Endothelial cell of hepatic sinusoid (primary cell): ENCODE measurements at regions not wholly inside any gene's neighbourhood (a gene's known extent, or its start where the extent isn't known, plus 50 kb on each side); places are given as distances from the start of the nearest gene placed in this dataset.
"Not testable (repeated sequence)": the region's sequence is repeated elsewhere in the genome, so short reads cannot be mapped to it uniquely, and the experiment has no call there.

Source experiments
- in situ Hi-C: cut with HindIII; loops from 2 replicates; pipeline ENCODE4 v1.10.0; 2017; ENCODE audit warnings: low sequenced_read_pairs

DNA sequence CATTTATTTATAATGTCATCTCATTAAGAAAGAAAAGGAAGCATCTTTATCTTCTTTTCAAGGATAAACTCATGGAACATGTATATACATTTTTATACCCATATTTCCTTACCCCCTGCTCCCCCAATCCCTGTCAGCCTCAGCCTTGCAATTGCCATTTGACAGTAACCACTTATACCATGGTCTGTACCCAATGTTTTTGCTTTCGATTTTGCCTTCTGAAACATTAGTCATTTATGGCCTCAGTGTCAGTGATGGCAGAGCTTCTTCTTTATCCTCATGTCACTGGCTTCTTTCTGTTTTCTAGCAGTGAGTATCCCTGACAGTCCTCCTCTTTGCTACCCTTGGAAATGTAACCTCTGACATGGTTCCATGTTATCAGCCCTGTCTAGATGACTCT is 228.4 kb downstream of the SPRY1 start:
- in situ Hi-C loops: no loop called here

DNA sequence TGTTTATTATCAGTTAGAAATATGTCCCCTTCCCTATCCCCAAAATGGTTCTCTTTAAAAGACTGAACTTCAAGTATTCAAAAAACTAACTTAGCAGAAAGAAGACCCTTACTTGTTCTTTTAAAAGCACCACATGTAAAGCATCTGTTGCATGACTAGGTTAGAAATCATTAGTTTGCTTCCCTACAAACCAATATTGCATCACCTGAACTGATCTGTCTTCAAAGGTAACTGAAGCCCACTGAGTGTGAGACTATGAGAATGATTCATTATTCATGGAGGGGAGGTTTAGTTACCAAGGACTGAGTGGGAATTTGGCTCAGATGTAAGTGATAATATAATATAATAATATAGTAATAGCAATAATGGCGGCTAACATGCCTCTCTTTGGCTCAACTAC is 231.7 kb downstream of the SPRY1 start:
- in situ Hi-C loops: no loop called here

DNA sequence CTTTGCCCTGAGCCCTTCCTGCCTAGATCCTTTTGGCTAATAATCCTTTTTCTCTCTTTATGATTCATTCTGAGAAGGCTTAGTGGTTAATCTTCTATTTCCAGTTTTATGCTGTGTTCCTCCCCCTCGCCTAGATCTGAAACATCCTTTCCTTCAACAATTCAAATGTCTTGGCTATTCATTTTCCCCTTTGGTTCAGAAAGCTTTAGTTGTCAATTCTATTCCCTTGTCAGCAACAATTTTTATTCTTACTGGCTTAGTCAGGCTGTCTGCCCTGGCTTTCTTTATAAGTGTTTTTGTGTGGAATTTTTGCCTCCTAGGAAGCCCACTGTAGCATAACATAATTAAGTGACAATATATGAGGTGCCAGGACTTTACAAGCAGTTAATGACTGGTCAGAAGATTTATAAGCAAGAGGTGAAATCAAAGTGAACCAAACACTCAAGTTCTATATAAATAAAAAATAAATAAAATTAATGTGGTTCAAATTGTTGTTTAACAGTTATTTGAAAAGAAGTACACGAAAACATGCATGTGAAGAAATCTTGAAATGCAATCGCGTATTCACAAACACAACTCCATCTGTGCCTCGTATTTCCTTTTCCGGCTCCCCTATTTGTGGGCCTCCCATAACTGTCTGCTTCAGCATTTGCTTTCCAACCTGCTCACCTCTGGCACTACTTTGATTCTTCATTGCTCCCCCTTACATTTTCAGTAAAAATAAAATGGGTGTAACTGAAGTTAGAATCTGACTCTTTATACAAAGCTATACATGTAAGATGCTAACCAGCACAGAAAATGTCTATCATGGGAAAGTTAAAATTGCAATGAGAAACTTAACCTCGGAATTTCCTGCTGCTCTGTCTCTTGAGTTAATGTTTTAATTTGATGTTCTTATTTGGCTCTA is 235.4 kb downstream of the SPRY1 start:
- in situ Hi-C loops: no loop called here

DNA sequence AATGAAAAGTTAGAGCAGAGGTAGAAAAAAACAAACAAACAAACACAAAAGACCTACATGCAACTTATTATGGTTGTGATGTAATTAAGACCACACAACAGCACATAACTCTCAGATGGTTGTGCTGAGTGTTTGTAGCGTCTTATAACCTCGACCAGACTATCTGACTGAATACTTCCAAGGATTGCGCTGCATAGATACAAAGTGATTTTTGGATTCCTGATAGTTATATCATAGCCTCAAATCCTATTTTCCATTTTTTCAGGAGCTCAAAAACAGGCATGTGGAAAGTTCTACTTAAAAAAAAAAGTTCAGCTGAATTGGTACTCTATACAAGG is 236.1 kb downstream of the SPRY1 start:
- in situ Hi-C loops: no loop called here

DNA sequence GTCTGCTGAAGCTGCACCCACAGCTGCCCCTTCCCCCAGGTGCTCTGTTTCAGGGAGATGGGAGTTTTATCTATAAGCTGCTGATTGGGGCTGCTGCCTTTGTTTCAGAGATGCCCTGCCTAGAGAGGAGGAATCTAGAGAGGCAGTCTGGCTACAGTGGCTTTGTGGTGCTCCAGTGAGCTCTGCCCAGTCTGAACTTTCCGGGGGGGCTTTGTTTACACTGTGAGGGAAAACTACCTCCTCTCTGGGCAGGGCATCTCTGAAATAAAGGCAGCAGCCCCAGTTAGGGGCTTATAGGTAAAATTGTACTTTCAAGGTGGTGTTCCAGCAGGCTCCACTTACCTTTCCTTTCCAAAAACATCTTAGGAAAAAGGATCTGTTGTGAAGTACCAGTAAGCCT is 242.2 kb downstream of the SPRY1 start:
- in situ Hi-C loops: no loop called here

DNA sequence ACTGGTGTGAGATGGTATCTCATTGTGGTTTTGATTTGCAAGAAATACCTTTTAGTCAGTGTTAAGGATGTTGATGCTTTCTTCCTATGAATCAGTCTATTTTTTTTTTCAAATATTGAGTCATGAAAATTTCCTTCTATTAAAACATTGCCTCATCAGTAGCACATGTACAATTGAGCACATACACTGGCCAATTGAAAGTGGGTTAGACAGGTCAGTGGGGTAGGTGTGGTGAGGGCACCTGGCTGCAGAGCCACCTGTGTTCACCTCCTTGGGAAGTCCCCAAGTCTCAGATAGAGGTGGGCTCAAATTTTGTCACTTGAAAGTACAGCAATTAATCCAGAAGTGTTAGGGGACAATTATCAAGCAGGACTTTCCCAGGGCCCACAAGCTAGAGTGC is 243.7 kb downstream of the SPRY1 start:
- in situ Hi-C loops: no loop called here

DNA sequence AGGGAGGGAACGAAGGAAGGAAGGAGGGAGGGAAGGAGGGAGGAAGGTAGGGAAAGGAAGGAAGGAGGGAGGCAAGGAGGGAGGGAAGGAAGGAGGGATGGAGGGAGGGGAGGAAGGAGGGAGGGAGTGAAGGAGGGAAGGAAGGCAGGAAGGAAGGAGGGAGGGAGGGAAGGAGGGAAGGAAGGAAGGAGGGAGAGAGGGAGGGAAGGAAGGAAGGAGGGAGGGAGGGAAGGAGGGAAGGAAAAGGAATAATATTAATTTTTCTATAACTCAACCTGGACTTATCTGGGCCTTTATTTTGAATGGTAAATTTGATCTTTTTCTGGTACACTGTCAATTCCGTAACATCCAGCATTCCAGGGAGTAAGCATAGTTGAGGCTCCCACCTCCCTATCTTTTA is 244.2 kb downstream of the SPRY1 start:
- in situ Hi-C loops: no loop called here

DNA sequence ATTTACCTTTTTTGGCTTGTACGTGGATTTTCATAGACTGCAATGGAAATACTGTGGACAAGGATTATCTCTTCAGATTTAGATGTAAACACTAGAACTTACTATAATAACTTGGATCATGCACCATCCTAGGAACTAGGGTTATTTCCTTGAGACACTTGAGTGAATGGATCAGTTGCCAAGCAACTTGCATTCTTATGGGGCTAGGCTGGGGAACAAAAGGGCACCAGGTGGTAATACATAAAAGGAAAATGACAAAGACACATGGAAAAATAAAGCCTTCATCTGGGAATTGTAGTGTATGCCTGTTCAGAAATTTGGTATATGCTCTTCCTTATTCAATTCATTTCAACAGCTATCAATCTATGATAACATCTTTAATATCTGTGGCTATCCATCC is 247.1 kb downstream of the SPRY1 start:
- in situ Hi-C loops: no loop called here

DNA sequence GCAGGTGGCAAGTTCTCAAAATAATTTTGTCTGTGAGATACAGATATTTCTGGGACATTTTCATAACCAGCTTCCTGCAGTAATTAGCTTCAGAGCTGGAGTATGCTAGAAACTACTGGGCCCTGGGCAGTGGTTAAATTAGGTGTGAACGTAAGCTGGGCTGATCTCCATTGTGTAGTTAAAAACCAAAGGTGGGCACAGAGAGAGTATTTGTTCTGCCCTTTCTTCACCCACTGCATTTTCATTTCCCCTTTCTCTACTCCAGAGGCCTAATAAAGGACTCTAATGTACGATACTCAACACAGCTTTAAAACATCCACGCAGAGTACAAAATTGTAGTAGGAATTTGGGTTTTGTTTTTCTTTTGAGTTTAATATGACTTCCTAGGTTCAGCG is 252.7 kb downstream of the SPRY1 start:
- in situ Hi-C loops: no loop called here

DNA sequence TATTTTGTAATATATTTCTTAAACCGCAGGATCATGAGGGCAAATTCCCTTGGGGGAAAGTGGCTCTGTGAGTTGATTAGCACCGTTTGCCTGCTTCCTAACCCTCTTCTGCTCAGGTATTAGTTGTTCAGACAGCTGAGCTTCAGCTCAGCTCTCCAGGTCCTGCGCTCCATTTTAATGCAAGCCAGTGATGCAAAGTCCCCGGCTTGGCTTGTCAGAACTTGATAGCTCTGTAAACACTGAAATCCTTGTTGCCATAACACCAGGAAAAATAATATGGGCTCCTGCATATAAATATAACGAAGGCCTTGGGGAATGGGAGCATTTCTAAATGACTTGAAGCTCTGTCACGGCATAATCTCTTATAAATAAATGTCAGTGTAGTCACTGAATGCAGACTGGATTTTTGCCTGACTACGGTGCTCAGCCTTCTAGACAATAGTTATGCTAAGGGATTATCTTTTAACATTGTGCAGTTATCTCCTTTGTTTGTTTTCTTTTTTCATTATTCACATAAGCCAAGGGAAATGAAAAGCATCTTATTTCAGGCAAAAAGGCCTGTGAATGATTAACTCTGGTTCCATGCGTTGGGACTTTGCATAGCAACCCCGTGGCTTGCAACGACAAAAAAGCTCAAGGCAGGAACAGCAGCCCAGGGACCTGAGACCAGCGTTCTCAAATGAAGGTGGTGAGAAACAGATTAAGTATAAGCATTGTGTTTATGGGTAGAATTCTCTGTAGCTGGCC is 253.2 kb downstream of the SPRY1 start:
- in situ Hi-C loops: no loop called here

DNA sequence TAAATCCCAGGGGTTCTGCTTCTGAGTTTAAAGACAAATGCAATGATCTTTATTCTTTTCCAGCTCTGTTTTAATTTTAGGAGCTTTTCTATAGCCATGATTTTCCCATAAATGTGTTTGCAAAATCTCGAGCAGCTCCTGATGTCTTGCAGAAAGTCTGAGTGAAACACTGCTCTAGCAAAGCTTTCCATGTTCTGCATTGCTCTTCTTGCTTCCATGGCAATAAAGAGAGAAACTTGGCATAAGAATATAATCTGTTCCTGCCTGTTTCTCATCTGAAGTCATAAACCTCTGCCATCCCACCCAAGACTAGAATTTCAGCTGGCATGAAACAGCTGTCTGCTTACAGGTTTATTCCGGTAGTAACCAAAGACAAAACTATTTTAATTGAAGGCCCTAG is 254.5 kb downstream of the SPRY1 start:
- in situ Hi-C loops: no loop called here

DNA sequence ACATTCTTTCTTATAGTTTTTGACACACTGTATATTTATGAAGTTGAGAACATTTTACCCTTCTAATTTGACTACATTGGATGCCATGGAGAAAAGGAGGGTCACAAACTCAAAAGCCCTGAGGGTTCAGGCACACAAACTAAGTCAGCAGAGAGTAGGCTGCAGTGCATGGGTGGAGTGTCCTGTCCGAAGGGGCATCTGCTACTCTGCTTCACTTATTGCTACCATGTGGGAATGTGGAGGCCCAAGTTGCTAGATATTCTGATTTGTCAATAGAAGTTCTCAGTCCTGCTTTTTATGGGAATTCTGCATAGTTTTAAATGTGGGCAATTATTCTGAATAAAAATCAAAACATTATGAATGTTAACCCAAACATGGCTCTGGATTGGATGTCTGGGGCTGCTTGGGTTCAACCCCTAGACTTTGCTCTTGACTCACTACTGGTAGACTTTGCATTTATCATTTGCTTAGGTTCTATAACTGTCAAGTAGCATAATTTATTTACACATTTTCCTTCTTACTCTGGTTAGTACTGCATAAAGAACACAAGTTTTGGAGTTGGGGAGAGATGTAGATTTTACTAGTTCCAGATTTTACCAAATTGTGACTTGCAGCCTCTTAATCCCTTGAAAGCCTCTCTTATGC is 255.1 kb downstream of the SPRY1 start:
- in situ Hi-C loops: no loop called here

DNA sequence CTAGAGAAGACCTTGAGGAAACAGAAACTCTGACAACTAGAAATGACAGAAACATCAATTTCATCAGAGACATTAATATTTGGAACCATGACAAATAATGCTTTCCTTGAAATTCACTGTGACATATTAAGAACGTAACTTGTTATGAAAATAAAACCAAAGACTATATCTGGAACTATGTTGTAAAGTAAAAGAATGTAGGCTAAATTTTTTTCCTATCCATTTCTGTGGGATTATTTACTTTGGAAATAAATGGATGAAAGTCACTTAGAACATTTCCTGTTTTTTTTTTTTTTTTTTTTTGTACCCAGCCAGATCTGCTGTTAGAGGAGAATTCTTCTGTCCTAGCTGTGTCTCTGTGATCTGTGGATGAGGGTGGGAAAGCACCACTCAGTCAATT is 255.9 kb downstream of the SPRY1 start:
- in situ Hi-C loops: no loop called here

DNA sequence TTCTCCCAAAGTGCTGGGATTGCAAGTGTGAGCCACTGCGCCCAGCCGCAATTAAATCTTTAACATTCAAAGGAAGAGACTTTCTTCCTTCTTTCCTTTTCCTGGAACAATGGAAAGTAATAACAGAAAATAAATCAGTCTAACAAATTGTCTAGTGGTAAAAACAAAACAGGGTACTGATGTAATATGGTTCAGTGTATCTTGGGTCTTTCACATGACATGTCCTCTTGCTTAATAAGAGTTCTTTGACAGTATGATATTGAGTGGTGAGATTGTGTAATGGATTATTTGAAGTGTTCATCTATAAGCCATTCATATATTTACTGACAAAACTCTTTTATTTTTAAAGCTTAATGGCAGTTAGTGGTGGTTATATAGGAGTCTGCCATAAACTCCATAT is 256.6 kb downstream of the SPRY1 start:
- in situ Hi-C loops: no loop called here

DNA sequence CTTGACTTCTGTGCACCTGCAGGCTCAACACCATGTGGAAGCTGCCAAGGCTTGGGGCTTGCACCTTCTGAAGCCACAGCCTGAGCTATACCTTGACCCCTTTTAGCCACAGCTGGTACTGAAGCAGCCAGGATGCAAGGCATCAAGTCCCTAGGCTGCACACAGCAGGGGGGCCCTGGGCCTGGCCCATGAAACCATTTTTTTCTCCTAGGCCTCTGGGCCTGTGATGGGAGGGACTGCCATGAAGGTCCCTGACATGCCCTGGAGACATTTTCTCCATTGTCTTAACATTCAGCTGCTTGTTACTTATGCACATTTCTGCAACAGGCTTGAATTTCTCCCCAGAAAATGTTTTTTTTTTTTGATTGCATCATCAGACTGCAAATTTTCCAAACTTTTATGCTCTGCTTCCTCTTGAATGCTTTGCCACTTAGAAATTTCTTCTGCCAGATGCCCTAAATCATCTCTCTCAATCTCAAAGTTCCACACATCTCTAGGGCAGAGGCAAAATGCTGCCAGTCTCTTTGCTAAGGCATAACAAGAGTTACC is 260.2 kb downstream of the SPRY1 start:
- in situ Hi-C loops: not testable (repeated sequence)

DNA sequence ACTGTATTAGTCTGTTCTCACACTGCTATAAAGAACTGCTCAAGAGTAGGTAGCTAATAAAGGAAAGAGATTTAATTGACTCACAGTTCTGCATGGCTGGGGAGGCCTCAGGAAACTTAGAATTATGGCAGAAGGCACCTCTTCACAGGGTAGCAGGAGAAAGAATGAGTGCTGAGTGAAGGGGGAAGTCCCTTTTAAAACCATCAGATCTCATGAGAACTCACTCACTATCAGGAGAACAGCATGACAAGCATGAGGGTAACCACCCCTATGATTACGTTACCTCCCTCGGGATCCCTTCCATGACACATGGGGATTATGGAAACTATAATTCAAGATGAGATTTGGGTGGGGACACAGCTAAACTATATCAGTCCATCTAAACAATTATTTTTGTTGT is 261.0 kb downstream of the SPRY1 start:
- in situ Hi-C loops: not testable (repeated sequence)

DNA sequence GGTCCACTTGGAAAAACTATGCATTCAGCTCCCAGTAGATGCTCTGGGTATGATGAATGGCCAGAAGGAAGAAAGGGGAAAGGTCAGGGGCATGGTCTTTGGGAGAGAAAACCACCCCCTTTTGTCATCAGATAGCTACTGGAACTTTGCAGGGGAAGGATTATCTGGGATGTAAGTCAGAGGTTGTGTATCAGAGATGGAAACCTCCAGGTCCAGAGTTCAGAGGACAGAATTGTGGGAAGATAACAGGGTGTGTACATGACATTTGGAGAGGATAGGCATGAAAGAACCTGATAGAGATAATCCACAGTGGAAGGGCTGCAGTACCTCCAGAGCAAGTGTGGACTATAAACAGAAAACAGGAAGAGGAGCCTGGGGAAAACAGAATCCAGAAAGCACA is 262.7 kb downstream of the SPRY1 start:
- in situ Hi-C loops: no loop called here

DNA sequence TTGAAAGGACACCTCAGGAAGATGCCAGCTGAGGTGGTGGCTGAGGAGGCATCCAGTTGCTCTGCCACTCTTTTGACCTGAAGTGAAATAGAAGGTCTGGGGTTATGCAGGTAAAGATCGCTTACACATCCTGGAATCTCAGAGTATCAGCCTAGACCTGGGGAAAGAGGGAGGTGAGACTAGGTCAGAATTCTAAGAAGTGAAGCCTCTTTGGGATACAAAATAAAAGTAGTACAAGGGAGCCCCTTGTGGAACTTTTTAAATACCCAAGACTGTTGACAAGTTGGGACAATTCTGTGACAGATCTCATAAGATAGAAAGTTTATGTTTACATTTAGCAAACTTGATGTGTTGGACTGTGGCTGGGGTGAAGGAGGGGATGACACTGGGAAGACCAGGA is 263.1 kb downstream of the SPRY1 start:
- in situ Hi-C loops: no loop called here

DNA sequence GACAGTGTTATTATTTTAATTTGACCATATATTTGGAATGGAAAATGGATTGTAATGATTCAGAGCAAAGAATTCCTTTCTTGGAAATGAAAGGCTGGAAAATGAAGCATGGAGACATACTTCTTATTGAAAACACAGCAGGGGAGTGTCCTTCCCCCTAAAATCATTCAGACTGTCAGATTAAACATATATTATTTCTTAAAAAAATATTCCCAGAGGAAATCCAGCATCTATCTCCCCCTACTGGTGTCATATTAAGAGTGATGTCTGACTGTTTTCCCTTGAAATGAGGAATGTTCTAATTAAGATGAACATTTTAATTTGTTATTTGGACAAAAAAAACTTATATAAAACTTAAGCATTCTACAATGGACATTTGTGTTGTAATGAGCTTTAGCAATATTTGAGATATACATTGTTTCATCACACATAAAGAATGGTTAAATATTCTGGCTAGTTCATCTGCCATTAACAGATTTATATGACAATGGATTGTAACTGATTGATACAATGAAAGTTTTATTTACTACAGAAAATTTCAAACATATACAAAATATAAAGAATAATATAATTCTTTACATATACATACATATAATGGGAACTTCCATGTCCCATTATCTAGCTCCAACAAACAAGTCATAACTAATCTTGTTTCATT is 264.6 kb downstream of the SPRY1 start:
- in situ Hi-C loops: no loop called here

DNA sequence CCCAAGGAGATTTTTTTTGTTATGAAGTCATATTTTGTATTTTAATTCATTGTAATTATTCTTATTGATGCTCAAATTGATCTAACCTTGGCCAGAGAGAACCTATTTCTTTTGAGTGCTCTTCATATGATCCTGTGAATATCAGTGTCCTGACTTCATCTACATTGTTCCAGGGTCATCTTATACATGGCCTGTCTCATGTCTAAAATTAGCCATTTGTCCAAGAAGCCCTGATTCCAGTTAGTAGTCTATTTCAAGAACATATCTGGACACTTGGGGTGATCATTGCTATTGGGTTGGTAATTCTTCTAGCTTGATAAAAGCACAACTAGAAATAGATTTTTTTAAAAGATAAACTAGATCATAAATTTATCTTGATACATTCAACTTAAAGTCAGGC is 266.2 kb downstream of the SPRY1 start:
- in situ Hi-C loops: no loop called here

DNA sequence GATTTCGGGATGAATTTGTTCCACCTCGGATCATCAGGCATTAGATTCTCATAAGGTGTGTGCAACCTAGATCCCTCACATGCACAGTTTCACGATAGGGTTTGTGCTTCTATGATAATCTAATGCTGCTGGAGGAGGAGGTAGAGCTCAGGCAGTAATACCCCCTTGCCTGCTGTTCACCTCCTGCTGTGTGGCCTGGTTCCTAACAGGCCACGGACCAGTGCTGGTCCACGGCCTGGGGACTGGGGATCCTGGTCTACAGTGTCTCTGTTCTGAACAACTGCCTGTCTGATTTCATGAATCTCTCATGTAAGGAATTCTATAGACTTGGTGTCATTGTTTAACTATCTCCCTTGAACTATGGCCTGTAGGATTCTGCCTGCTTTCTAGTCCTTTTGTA is 269.9 kb downstream of the SPRY1 start:
- in situ Hi-C loops: no loop called here
